GM21576 (cell line): ENCODE measurements at regions not wholly inside any gene's neighbourhood (a gene's known extent, or its start where the extent isn't known, plus 50 kb on each side); places are given as distances from the start of the nearest gene placed in this dataset.
A peak's percentile ranks its signal among the peaks of the same experiment; 100 is the strongest.
"Not testable (repeated sequence)": the region's sequence is repeated elsewhere in the genome, so short reads cannot be mapped to it uniquely, and the experiment has no call there.

Experiments used
- ATAC-seq: cut with Tn5 transposase; IDR thresholded peaks from one replicate; pipeline ENCODE4 v1.9.1; 2021; ENCODE audit warnings: mild to moderate bottlenecking, moderate library complexity; ENCODE audit not compliant: unreplicated experiment

DNA sequence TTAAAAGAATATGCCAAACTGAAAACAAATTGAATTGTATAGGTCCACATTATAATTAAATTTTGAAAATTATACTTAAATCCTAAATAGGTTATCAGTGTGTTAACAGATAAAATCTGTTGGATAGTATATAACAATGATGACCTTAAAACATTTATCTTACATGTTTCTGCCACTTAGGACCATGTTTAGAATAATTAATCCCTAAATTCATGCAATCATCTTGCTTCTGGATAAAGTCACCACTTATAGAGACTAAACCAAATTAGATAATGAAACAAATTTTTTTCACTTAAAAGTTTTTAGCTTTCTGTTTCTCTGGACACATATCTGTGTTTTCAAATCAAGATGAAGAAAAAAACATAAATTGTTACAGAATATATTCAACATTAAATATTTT, 511.7 kb upstream of the MIR17HG start:
- no peak for ATAC-seq

DNA sequence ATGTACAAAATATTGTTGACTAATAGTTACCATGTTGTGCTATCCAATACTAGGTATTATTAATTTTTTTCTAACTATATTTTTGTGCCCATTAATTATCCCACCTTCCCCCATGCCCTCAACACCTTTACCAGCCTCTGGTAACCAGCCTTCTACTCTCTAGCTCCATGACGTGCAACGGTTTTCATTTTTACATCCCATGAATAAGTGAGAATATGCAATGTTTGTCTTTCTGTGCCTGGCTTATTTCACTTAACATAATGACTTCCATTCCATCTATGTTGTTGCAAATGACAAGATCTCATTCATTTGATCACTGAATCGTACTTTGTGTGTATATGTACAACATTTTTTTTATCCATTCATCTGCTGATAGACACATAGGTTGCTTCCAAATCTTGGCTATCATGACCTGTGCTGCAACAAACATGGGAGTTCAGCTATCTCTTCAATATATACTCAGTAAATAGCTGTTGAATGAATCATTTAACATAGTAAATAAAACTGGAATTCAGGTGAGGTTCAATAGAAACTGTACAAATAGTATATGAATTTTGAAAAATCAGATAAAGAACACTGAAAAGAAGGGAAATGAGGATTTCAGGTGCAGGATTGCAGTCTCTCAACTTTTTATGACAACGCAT, 509.0 kb upstream of the MIR17HG start:
- no peak for ATAC-seq

DNA sequence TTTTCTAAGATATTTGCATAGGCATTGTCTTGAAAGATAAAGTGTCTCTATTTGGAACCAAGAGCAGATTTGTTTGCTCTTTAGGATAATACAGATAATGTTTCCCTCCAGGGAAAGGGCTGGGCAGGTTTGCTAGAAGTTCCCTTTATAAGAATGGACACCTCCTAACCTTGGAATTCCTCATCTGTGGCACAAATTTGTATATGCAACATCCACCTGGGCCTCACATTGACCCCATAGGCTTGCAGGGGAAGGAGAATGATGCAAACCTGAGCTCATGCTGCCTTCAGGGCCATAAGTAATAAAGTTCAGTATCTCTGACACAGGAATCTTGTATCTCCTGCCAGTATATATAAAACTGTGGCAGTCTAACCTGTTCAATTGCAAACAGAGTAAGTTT, 508.4 kb upstream of the MIR17HG start:
- ATAC-seq, result no peak

DNA sequence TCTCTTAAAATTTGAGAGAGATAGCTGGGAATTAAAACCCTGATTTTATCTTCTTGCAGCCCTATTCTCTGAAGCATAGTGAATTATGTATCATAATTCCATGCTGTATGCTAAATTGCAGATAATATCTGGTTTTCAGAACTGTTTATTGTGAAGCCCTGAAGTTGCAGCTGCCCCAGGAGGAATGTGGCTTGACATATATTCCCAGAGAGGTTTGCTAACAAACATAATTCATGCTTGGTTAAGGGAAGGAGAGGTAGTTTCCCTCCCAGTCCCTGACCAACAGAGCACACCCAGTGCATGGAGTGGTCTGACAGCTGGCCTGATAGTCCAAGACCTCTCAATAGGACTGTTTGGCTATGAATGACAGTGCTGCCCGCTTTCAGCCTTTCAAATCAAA, 500.6 kb upstream of the MIR17HG start:
- no peak for ATAC-seq

DNA sequence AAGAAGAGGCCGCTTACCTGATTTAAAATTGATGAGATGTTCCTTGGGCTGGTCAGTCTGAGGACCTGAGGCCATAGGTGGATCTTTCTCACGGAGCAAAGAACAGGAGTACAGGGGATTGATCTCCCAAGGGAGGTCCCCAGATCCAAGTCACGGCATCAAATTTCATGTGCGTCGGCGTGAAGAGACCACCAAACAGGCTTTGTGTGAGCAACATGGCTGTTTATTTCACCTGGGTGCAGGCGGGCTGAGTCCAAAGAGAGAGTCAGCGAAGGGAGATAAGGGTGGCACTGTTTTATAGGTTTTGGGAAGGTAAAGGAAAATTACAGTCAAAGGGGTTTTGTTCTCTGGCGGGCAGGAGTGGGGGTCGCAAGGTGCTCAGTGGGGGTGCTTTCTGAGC, 493.8 kb upstream of the MIR17HG start:
- not testable (repeated sequence) for ATAC-seq

DNA sequence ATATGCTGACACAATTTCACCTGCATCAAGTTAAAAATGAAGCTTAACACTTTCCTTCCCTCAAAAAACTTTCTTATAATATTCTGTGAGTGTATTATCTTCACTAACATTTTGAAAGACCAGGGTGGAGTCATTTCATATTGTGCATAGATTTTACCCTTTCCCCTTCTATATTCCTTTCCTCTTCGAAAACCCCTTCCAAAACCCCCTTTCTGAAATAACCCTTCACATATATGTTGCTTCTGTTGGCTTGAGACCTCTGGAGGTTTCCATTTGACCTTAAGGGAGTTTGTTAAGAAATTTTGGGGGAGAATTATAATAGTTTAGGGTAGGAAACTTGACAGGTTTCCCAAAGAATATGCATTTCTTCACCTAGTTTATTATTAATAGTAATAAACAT, 489.6 kb upstream of the MIR17HG start:
- no peak for ATAC-seq

DNA sequence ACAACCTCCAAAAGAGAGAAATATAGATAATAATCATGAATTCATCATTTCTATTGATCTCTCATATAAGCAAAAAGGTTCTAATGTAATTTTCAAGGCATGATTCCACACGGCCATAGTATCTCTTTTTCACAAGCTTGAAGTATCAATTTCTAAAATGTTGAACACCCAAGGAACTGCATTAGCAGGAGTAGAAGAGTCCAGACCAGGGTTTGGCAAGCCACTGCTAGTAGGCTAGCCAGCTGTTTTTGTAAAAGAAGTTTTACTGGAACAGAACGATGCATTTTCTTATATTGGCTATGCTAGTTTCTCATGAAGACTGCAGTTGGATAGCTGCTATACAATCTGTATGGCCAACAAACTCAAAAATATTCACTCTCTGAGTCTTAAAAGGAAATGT, 481.5 kb upstream of the MIR17HG start:
- no peak for ATAC-seq

DNA sequence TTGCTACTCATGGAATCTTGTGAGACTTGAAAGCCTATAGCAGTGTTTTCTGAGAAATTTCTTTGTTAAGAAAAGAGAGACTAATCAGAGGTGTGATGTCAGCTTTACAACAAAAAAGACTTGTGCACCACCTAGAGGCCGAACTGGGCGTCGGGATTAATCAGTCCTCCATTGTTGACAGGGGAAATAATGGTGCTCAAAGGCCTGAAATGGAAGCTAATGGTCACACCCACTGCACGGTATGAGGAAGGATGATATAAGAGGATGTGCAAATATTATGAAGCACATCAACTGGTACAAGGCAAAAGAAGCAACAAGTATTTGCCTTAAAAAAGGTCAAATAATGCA, 480.2 kb upstream of the MIR17HG start:
- peak; percentile 97 for ATAC-seq

DNA sequence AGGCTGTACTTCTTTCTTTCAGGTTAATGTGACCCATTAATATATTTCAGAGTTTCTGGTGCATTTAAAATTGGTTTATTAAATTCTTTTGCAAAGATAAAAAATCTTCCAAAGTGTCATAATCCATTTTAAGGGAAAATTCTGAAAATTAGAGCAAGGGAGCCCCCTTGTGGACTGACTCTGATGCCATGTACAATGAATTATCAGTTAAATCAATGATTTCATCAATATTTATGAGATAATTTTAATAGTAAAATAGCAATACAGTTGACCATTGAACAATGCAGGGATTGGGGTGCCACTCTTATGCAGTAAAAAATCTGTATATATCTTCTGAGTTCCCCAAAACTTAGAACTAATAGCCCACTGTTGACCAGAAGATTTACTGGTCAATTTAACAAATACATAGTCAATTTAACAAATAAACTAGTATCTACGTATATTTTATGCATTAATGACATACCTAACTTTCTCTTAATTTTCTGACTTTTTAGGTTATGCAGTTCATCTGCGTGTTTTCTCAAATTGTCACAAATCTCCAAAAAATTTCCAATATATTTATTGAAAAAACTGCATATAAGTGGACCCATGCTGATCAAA, 479.1 kb upstream of the MIR17HG start:
- no peak for ATAC-seq

DNA sequence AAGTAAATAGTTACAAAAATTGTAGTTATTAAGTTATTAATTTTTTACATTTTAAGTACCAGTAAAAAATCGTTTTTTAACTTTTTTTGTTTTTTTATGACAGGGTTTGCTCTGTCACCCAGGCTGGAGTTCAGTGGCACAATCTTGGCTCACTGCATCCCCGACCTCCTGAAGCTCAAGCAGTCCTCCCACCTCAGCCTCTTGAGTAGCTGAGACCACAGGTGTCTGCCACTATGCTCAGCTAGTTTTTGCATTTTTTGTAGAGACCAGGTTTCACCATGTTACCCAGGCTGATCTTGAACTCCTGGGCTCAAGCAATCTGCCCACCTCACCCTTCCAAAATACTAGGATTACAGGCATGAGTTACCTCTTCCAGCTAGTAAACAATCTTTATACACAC, 477.9 kb upstream of the MIR17HG start:
- no peak for ATAC-seq

DNA sequence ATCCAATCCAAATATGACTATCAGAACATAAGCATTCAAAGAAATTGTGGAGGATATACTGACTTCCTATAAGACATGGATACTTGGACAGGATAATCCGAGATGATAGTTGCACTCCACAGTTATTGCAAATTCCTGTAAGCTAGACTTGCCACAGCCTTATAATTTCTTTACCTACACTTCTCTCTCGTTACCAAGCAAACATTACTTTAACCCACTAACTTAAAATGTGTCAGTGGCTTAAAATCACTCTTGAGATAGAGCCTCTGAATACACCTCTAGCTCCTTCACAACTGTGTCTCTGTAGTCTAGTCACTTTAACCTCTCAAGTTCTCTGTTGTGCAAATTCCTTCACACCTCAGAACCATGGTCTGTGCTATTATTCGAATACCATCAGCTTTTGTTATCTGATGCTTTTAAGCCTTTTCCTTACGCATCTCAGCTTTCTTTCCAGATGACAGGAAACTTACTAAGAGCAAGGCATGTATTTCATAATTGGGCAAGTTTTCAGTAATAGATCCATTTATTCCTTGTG, 474.9 kb upstream of the MIR17HG start:
- no peak for ATAC-seq

DNA sequence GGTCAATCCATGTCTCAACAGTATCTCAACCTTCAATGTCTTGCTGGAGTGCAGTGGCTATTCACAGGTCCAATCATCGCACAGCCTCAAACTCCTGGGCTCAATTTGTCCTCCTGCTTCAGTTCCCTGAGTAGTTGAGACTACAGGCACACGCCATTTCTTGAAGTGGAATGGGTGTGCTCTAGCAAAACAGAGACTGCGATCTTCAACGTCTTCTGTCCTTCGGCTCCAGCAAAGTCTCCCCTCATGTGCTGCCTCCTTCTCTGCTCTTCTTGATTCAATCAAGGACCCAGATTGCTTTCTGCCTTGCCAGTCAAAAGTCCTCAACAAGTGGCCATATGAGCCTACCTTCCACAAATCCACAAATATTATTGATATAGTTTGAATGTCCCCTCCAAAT, 466.7 kb upstream of the MIR17HG start:
- ATAC-seq, result no peak

DNA sequence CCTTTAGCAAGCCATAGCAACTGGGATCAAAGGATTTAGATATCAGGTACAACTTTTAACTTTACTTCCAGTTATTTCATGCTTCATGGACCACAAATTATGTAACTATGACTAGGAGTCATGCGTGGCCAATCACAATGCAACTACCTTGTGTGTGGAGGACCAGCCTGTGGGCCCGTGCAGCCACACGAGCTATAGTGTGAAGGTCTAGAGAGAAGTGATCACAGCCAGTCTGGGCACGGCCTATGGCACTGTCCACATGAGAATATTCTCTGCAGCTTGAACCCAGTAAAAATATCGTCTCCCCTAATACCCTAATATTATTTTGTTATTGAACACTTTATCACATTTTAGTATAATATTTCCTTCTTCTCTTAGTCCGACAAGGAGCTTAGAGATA, 464.9 kb upstream of the MIR17HG start:
- ATAC-seq, result no peak

DNA sequence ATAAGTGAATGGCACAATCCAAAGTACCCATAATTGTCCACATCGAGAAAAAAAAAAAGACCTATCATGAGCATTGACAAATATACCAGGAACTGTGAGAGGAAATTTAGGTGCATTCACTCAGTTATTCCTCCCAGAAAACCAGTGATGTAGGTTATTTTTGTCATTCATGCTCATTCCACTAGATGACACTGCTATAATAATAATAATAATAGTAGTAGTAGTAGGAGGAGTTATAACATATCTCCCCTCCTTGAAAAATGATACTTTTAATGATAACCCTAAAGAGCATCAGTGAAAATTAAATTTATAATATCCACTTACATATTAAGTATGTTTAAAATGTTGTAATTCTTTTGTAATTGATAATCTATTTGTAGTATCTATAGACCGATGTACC, 463.9 kb upstream of the MIR17HG start:
- no peak for ATAC-seq

DNA sequence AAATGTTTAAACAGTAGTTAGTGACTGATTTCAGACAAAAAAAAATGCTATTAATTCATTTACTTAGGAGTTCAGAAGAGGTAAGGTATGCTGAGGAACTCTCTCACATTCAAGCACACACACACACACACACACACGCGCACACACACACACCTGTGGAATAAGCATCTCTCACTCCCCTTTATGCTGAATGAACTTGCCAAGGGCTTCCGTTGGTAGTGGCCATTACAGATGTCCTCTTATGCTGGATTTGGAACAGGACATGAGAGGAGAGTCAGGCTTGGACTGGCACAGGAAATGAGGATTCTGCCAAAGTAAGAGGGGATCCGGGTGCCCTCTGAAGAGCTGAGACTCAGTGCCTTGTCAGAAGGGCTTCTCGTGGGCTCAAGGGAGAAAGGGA, 463.4 kb upstream of the MIR17HG start:
- ATAC-seq, result no peak

DNA sequence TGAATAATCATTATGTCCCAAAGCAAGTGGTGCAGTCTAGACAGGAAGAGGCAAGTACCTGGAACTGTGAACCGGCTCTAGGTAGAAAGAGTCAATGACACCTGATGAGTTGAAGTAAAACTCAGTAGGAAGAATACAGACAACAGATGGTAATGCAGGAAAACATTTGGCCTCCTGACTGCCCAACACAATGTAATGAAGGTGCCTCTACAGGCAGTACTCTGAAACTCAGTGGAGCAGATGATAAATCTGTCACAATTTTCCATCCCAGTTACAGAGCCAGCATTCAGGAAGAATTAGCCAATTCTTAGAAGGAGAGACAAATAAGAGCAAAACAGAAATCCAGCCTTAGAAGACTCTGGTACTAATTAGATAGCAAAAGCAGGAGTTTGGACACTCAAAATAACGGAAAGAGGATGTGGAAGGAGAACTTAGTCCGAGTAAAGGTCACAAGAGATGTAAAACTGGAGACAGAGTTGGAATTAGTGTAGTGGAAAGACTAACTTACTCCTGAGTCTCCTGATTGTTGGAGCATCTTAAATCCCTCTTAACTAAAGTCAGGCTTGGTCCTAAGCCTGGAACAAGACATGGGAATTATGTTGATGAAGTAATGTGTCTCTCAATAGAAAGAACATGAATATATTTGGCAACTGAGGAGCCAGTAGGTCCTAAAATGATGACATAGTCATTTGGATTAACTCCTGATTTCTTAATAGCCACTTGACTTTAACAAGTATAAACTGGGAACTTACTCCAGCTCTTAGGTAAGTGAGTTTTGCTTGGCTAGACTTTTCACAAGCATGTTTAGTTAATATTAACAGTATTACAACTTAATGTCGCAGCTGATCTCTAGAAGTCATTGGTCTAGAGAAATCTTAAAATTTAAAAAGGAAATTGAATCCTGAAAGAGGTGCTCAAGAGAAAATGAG, 457.3 kb upstream of the MIR17HG start:
- no peak for ATAC-seq

DNA sequence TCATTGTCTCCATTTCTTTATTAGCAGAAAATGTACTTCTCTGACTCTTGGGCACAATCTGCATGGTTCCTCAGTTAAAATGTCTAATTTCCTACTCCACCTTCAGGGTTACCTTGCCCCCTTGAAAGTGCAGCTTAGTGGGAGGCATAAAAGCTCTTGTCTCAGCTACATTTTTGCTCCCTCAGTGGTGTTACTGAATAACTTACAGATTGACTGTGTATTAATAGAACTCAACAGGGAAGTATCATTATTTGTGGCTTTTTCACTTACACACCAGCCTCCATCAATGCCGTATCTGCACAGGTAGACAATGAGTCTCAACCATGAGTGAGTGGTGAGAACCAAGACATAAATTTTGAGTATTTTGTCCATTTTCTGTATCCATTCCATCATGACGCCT, 456.2 kb upstream of the MIR17HG start:
- no peak for ATAC-seq

DNA sequence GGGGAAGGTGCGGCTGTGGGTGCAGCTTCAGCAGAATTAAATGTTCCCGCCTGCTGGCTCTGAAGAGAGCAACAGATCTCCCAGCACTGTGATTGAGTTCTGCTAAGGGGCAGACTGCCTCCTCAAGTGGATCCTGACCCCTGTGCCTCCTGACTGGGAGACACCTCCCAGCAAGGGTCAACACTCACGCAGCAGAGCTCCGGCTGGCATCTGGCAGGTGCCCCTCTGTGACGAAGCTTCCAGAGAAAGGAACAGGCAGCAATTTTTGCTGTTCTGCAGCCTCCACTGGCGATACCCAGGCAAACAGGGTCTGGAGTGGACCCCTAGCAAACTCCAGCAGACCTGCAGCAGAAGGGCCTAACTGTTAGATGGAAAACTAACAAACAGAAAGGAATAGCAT, 454.3 kb upstream of the MIR17HG start:
- ATAC-seq, result not testable (repeated sequence)

DNA sequence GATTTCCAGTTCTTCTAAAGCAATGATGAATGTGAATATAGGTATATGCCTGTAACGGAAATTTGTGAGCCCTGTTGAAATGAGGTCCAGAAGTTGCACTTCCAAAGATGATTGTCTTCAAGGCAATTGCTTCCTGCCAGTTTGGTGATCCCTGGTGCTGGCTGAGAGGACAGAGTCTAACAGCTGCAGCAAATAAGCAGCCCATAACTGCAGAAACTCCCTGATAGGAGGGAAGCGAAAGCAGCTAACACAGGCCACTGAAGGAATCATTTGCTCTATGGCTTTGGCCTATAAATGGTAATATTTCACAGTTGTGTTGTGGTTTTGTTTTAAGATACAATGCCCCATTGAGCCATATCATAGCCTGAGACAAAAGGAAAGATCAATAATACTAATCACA, 451.5 kb upstream of the MIR17HG start:
- ATAC-seq, result no peak

DNA sequence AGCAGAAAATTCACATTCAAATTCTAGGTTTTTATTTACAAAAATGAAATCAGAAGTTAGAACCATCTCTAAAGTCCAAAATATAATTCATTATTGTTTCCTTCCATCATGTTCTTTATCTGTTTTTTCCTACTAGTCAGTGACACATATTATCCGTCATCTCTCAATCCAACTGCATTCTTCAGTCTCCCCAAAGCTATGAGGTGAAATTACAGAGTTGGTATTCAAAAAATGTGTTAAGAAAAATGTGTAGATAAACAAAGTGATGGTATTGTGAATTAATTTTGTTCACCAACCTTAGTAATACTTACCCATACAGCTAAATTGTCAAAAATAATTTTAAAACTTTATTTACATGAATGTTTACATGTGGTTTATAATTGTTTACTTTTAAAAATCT, 448.7 kb upstream of the MIR17HG start:
- ATAC-seq, result no peak

DNA sequence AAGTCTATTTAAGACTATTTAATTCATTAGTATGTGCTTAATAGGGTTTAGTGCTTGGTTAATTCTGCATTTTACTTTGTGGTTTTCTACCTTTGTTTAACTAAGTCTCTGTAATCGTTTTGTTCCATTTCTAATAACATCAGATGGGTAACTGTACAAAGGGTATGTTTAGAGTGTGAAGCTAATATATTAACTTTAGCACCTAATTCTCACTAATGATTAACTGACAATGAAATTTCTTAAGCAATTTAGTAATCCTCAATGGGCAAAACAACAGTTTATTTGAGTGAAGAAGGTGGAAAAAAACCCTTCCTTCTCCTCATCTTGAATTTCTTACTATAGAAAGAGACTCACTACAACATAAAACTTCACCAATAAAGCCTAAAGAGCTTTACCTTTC, 448.1 kb upstream of the MIR17HG start:
- ATAC-seq, result no peak

DNA sequence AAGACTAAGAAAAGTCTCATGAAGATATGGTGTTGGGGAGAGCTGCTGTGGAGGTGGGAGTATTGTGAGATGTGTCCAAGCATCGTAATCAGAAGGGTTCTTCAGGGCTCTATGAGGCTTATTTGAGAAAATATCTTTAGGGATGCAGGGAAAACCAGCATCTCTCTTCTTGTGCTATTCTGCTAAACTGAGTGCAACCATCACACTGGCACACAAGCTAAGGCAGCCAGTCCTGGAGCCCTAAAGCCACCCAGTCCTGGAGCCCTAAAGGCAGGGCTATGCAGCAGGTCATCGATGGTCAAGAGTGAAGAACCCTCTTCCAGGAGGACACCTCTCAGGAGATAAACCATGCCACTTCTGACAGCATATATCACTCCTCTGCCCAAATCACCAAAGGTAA, 445.2 kb upstream of the MIR17HG start:
- no peak for ATAC-seq
